Stimulated activated CD8-positive, alpha-beta memory T cell treated with anti-CD3 and anti-CD28 coated beads, Interleukin-2, amount 100 ng/mL, for 1 hour (primary cell): ENCODE measurements at regions not wholly inside any gene's neighbourhood (a gene's known extent, or its start where the extent isn't known, plus 50 kb on each side); places are given as distances from the start of the nearest gene placed in this dataset.

Experiments used
- DNase-seq, 2 donors: peaks; one replicate each; pipeline ENCODE4 v3.0.0-alpha.2; 2020; ENCODE audit warnings: low read depth in 2 of 2

DNA sequence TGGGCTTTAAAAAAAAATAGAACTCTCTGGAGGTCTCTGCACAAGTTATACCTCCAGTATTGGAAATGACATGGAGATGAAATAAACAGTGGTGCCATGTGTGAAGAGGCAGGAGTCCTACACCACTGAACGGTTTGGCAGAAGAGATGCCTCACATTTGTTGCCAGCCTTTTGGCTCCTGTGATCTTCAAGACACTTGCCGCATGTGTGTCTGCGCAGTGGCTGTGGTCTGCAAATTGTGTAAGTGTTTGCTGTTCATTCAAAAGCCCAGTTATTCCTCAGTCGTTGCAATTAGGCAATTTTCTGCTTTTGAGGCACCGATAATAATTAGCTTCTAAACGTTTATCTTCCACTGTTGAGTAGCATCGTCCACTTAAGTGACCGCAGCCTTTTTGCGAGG is 319.1 kb downstream of the BRD1 start:
- no peak for DNase-seq

DNA sequence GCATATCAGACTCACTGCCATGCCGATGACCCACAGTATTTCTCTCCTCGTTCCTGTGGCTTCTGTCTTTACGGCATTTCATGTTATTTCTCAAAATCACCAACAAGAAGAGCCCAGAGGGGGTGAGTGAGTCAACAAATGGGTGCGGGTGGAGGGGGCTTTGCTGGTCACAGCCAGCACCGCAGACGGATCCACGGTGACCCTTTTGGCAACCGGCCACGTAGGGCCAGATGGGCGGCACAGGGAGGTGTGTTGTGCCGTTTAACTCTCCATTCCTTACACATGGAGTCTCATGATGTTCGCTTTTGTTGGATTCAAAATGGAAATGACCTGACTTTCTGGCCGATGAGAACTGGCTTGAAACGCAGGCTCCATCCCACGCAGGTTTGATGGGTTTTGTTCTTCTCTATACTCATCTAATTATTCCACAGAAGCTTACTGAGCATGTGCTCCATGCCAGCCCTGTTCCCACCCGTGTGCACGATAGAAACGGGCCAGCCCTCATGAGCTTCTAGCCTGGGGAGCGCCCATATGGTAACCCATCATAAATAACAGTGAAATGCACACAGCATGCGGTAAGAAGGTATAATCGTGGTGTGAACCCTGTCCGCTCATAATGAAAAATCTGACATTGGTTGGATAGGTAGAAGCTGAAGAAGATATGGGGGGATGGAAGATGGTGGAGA is 319.9 kb downstream of the BRD1 start:
- DNase-seq, result no peak

DNA sequence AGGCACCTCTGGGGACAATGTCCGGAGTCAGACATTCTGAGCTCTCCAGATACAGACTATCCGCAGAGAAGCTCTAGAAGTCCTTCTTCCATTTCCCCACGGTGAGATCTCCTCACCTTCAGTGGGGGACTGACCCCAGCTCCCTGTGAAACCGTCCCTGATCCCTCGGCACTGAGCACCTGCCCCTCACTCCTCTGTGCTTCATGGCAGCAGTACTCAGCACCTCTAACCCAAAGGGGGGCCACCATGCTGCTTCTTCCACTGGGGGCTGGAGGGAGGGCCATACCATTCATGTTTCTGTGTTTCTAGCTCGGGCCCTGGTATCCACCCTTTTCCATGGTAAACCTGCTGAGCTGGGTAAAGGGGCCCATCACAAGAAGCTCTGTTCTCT is 321.7 kb downstream of the BRD1 start:
- no peak for DNase-seq

DNA sequence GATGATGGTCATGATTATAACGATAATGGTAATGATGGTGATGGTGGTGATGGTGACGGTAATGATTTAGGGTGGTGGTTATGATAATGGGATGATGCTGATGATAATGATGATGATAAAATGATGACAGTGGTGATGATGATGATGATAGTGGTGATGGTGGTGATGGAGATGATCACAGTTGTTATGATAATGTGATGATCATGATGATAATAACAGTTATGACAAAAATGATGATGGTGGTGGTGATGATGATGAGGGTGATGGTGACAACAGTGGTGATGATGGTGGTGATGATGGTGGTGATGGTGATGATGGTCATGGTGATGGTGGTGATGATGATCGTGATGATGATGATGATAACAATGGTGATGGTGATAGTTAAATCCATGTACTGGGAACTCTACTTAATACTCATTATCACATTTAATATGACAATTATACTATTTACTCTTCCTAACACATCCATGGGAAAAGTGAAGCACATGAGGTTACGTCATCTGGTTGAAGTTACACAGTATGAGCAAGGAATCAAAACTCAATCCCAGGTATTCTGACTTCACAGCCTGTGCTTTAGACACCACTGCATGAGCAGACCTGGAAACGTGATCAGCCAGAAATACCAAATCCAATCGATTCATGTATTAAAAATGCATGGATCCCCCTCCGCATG is 322.2 kb downstream of the BRD1 start:
- DNase-seq, result no peak

DNA sequence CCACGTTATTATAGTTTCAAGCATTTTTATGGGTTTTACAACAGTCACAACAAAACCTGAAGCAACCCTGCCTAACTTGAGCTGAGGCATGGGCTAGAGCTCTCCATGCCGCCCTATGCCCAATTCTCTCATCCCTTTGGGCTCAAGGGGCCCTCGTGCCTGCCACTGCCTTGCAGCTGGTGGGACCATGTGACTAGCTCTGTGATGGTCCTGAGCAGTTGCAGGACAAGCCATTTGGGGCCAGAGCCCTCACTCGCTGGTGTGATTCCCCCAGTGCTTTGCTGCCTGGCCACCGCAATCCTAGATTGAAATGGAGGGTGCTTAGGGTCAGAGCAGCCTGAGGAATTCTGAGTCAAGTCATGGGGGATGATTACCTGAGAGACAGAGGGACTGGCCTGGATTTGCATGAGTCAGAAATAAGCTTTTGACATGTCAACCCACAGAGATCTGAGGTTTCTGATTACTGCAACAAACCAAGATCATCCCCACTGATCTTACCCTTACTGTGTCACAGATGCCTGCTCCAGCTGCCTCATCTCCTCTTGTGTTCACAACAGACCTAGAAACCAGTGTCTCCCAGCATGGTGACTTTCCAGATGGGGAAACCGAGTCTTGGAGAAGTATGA is 323.7 kb downstream of the BRD1 start:
- no peak for DNase-seq

DNA sequence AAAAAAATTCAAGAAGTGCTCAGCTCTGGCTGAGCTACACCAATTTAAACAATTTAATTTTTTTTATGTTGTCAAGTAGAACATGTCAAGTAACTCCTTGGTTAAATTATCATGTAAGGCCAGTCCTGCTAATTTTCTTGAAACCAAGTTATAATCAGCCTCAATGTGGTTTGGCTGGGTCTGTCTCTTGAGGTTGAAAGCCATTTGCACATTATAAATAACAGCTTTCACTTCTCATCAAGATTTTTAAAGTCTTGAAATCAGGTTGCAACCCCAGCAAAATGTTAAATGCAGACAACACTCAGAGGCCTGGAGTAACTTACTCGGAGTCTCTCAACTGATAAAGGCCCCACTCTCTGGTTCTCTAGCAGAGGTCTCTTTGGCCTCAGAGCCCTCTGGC is 324.4 kb downstream of the BRD1 start:
- DNase-seq, result no peak

DNA sequence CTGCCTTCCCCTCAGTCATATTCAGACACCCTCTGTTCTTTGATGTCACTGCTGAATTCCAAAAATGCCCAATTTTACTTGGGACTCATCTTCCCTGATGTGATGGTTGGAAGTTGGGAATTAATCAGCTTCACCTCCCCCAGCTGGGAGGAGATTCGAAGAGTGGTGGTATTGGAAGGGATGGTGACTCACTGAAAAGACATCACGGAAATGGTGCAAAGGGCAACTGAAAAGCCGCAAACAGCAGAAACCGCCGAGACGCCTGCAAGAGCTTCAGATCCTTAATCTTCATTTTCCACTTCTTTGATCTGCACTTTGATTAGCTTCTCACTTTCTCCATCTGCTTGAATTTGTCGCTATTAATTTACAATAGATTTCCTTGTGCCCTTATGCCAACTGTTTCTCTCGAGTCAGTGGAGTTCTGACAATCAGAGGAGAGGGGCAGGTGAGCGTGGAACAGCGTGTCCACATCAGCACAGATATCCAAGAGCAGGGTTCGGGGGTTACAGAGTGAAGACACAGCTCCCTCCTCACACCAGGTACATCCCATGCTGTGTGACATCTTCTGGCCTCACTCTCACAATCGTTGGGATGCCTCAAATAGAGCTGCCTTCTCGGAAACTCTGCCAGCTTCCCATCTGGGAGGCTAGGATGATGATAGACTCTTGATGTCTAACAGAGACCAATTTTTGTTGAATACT is 325.4 kb downstream of the BRD1 start:
- DNase-seq, result no peak

DNA sequence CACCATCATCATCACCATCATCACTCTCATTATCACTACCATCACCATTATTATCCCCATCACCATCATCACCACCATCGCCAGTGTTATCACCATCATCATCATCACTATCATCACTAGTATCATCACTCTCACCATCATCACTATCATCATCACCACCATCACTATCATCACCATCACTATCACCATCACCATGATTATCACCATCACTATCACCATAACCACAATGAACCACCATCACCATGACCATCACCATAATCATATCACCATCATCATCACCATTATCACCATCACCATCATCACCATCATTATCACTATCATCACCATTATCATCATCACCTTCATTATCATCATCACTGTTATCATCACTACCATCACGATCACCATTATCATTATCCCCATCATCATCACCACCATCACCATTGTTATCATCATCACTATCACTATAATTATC is 326.7 kb downstream of the BRD1 start:
- no peak for DNase-seq

DNA sequence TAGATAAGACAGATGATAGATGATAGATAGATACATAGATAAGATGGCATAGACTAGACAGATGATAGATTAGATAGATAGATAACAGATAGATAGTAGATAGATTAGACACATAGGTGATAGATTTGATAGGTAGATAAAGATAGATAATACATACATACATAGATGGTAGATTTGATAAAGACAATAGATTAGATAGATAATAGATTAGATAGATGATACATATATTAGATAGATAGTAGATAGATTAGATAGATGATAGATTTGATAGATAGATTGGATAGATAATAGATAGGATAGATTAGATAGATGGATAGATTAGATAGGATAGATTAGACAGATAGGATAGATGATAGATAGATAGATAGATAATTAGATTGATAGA is 327.6 kb downstream of the BRD1 start:
- DNase-seq, result no peak

DNA sequence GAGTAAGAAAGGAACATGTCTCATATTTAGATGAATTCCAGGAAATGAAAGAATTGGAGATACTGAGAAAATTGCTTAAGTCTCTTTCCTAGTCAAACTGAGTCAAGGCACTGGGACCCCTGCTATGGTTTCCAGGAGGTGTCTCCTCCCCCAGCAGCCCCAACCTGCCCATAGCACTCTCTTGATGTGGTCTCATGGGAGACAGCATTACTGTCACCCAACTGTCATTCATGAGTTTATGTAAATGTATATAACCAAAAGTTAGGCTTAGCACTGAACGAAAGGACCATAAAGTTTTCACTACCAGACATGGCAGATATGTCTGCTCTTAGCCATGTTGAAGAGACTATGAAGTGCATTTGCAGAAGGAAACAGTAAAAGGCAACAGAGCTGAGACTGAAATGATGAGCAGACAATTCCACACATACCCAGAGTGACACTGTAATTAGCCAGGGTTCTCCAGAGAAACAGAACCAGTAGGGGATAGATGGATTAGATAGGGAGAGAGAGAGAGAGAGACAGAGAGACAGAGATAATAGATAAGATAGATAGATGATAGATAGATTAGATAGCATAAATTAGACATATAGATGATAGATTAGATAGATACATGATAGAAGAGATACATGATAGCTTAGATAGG is 328.1 kb downstream of the BRD1 start:
- DNase-seq, result no peak

DNA sequence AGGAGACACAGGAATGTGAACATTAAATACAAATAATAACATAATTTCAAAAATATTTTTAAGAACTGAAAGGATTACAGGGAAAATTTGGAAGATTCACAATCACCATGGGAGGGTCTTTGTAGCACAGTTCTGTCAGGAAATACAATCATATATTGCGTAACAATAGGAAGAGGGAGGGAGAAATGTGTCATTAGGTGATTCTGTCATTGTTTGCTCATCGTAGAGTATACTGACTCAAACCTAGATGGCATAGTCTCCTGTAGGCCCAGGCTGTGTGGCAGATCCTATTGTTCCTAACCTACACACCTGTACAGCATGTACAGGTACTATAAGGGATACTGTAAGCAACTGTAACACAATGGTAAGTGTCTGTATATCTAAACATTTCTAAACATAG is 330.4 kb downstream of the BRD1 start:
- DNase-seq, result no peak

DNA sequence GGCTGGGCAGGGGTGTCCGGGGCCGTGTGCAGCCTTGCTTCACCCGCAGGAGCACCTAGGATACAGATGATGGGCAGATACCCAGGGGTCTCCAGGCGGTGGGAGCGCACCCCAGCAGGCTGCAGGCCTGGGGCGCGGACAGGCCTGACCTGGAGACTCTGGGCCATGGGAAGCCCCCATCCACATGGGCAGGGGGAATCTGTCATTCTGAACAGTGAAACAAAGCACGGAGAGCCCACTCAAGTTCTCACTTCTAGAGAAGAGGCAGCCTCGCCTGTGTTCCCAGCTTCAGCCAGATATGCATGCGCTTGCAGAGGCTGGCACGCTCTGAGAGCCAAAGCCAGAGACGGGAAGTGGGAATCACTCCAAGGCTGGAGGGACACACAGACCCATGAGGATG is 333.1 kb downstream of the BRD1 start:
- DNase-seq, result no peak

DNA sequence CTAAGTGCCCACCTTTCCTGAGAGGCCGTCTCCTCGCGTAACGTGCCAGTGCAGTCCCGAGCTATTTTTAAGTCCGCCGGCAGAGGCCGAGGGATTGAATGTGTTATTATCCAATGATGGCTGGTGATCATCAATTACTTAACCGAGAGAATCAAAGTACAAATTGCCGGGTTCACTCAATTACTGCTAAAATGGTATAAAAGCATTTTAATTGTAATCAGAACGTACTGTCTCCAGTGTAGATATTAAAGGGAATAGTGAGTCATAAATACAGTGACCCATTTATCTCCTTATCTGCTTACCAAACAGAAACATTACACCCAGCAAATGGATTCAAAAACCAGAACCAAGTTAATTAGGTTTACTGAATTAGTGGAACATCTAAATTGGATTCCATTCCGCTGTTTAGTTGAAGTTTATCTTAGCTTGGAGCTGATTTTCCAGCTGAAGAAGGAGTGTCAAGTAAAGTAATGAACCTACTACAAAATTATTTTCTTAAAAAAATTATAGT is 334.9 kb downstream of the BRD1 start:
- DNase-seq, result no peak

DNA sequence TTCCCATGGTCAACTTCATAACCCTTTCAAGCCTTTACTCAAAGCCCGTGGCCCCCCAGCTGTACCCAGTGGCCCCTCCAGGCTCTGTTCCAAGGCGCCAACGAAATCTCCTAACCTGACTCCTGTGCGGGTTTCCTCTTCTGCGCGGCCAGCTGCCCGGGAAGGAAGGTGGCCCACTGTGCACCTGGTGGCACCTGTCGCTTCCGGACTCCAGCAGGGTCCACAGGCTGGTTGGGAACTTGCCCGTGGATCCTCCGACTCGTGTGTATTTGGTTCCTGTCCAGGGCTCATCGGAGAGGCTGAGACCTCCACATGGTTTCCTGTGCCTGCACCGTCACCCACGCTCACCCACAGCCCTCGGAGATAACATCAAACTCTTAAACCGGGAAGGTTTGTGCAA is 335.4 kb downstream of the BRD1 start:
- no peak for DNase-seq

DNA sequence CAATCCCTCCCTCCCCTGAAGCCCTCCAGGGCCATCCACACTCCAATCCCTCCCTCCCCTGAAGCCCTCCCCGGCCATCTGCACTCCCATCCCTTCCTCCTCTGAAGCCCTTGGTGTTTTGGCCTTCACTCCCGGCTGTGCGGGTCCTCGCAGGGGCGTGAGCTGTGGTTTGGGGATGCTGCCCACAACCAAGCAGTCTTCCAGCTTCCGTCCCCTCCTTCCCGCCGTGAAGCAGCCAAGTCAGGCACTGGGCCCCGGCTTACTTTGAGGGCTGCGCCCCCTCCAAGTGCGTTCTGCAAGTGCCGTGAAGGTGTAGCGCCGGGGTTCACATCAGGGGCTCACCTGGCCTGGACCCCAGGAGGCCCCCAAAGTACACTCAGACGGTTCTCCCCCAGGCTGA is 335.9 kb downstream of the BRD1 start:
- no peak for DNase-seq

DNA sequence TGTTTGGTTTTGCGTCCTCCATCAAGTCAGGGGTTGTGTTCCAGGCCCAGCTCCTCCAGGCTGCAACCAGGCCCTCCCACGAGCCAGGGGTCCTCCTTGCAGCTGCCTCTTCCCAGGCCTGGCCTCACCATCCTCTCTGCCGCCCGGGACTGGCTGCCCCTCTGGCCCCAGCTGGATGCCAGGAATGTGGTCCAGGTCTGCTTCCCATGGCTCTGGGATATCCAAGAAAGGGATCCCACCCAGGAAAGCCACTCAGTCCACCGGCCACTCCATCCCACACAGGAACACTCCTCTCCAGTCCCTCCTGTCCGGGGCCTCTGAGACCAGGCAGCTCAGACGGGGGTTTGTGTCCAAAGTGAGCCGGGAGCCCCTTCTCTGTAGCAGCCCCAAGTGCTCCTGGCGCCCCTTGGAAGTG is 336.4 kb downstream of the BRD1 start:
- no peak for DNase-seq

DNA sequence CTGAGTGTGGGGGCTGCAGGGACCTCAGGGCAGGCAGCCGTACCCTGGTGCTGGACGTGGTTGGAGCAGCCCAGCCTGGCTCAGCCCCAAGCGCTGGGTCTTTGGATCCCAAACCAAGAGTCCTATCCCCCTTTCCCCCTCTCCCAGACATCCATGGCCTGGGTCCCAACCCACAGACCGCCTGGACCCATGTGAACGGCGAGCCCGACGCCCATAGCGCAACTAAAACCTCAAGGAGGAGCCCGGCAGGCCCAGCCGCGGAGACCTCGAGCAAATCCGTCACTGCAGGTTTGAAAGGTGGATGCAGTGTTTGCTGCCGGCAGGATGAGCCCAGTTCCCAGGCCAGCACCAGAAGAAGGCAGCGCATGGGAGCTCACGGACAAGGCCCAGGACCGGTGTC is 337.0 kb downstream of the BRD1 start:
- DNase-seq, result no peak

DNA sequence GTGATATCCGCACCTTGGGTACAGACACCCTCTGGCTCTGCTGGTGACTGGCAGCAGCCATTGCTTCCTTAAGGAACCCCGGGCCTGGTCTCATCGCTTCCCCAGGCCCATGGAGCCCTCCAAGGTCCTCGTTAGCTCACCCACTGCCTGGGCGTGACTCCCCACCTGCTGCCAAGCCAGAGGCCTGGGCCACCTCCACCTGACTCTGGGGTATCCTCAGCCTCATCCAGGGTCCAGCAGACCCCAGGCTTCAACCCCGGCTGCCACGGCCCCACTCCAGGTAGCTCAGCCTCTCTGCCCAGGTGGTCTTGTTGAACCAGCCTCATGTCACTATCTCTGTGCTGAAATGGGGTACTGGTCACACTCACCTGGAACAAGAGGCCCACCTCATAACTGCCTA is 337.9 kb downstream of the BRD1 start:
- DNase-seq, result no peak

DNA sequence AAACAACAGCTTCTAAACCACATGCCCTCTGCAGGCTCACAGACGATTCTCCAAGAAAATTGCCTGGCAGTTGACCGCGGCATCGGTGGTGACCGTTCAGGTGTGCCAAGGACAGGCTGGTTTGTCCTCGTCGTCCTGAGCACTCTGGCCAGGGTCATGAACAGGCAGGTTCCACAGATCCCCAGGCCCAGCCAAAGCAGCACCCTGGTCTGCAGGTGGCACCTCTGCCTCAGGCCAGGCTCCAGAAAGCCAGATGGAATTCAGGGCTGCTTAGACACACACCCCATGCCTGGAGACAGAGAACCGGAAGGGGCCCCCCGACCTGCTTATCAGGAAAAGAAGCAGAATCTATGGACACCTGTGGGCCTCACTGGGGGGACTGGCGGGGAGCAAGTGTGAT is 338.7 kb downstream of the BRD1 start:
- no peak for DNase-seq

DNA sequence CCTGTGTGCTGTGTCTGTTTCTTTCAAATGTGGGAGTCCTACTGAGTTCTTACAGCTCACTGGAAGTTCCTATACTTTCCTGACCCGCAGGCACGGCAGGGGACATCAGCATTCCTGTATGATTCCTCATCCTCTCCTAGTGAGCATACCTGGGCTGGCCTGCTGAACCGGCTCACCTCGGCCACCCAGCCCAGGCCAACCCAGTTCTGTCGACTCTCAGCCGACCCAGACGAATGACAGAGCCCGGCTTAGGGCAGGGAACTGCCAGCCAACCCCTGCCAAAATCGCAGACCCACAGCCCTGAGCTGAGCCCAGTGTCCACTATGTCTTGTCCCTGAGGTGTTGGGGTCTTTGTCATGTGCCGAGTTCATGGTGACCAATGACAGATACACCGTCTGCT is 339.7 kb downstream of the BRD1 start:
- DNase-seq, result no peak

DNA sequence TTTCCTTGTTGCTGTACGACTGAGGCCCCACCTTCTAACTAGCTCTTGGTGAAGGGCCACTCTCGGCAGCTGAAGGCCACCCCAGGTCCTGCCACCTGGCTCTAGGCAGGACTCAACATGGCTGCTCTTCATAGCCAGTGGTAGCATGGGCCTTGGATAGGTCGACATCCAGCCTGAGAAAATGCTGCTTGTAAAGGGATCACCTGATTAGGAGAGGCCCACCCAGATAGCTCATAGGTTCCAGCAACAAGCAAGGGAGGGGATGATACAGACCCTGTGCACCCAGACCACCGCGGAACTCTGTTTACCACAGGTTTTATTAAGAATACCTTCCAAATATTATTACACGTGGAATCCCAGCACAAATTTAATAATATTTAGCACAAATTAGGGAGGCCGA is 341.4 kb downstream of the BRD1 start:
- no peak for DNase-seq

DNA sequence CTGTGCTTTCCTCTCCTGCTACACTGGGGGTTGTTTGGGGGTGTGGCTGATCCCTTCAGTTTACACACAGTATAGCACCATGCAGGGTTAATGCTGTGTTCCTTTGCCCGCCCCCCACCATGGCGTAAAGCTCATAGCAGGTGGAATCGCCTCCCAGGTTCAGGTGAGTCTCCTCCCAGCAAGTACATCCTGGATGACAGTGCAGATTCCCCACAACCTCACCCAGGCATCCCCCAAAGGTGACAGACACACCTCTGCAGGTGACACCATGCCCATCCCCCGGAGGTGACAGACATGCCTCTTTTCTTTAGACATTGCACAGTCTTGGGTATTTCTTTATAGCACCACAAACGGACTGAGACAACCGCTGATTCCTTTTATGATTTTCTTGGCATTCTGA is 343.7 kb downstream of the BRD1 start:
- no peak for DNase-seq
